A549 (cell line): ENCODE measurements at regions not wholly inside any gene's neighbourhood (a gene's known extent, or its start where the extent isn't known, plus 50 kb on each side); places are given as distances from the start of the nearest gene placed in this dataset.
A peak's percentile ranks its signal among the peaks of the same experiment; 100 is the strongest.
"Not testable (repeated sequence)": the region's sequence is repeated elsewhere in the genome, so short reads cannot be mapped to it uniquely, and the experiment has no call there.

ENCODE experiments used
- ATAC-seq, 2 experiments: fragments of 200-7000 bp in 1 of 2; fragments of >200 bp in 1 of 2; cut with Nextera tagmentation in 1 of 2; cut with Tn5 transposase in 1 of 2; 3 replicates each; pipeline versions ENCODE4 v1.8.0 to v1.9.1; 2018 to 2020; ENCODE audit warnings: mild to moderate bottlenecking in 1 of 2, moderate library complexity in 1 of 2
- CTCF ChIA-PET: fragments of 300-600 bp; sonication (Branson Sonifier 250); formaldehyde crosslinking; extraction: SDS; loops from one replicate; lab custom pipeline; 2021; ENCODE audit warnings: antibody characterized with exemption, inconsistent platforms; lab: Yijun Ruan, JAX
- POLR2A ChIA-PET: fragments of 350-600 bp; formaldehyde crosslinking; extraction: SDS; loops from one replicate; lab custom pipeline; 2021; ENCODE audit warnings: antibody characterized with exemption, inconsistent platforms; lab: Yijun Ruan, JAX
- DNase-seq, 2 experiments: peaks; one replicate each; pipeline versions ENCODE4 v3.0.0 to v3.0.0-alpha.2; 2011 to 2016; ENCODE audit warnings: low read depth in 1 of 2, low spot score in 1 of 2
- FAIRE-seq: peaks from 2 replicates; lab custom pipeline; 2011; peaks lifted over from hg19 to GRCh38; lab: Jason Lieb, UNC
- H3K27ac ChIP-seq, 2 experiments: fragments of >200 bp; sonication (Bioruptor Twin); formaldehyde crosslinking; 3 replicates each; pipeline ENCODE4 v1.5.1; 2016 to 2017
- H3K4me1 ChIP-seq: fragments of >200 bp; sonication (Bioruptor Twin); formaldehyde crosslinking; 3 replicates; pipeline ENCODE4 v1.6.1; 2016
- H3K4me2 ChIP-seq: fragments of >200 bp; sonication (Bioruptor Twin); formaldehyde crosslinking; 3 replicates; pipeline ENCODE4 v1.6.1; 2016
- H3K4me3 ChIP-seq: fragments of >200 bp; sonication (Bioruptor Twin); formaldehyde crosslinking; 3 replicates; pipeline ENCODE4 v1.5.1; 2016
- H3K9me3 ChIP-seq: fragments of >200 bp; sonication (Bioruptor Twin); formaldehyde crosslinking; 3 replicates; pipeline ENCODE4 v1.6.1; 2016
- CEBPB ChIP-seq, 2 experiments: fragments of >200 bp in 1 of 2; sonication (Bioruptor Twin) in 1 of 2; formaldehyde crosslinking in 1 of 2; IDR thresholded peaks; 2 replicates each; pipeline ENCODE4 v1.6.1; 2012 to 2016
- EP300 ChIP-seq, 2 experiments: fragments of >200 bp; sonication (Bioruptor Twin); formaldehyde crosslinking; IDR thresholded peaks; 2 replicates in 1 of 2; 3 replicates in 1 of 2; pipeline ENCODE4 v1.6.1; 2016 to 2017
- FOXS1 ChIP-seq: fragments of 250-450 bp; sonication (Bioruptor Pico); IDR thresholded peaks from 2 replicates; pipeline ENCODE4 v1.5.0; 2020; ENCODE audit warnings: mild to moderate bottlenecking, moderate library complexity
- HOXA7 ChIP-seq: fragments of 250-450 bp; sonication (Bioruptor Pico); IDR thresholded peaks from 2 replicates; pipeline ENCODE4 v1.5.0; 2020; ENCODE audit warnings: mild to moderate bottlenecking, moderate library complexity
- HOXB5 ChIP-seq: fragments of 250-450 bp; sonication (Bioruptor Pico); IDR thresholded peaks from 2 replicates; pipeline ENCODE4 v1.5.0; 2020; ENCODE audit warnings: mild to moderate bottlenecking, moderate library complexity
- KDM1A ChIP-seq: fragments of 200-600 bp; sonication (generic); IDR thresholded peaks from 2 replicates; pipeline ENCODE4 v1.6.1; 2016; ENCODE audit warnings: low read depth, mild to moderate bottlenecking
- MYC ChIP-seq: IDR thresholded peaks from 2 replicates; pipeline ENCODE4 v1.6.1; 2012; ENCODE audit warnings: mild to moderate bottlenecking, inconsistent platforms, low read length, improper control_type of control experiment, borderline replicate concordance
- PHF8 ChIP-seq: fragments of 200-600 bp; sonication (generic); IDR thresholded peaks from 2 replicates; pipeline ENCODE4 v1.6.1; 2016; ENCODE audit warnings: low read depth, mild to moderate bottlenecking, antibody characterized with exemption, moderate library complexity, borderline replicate concordance
- RAD21 ChIP-seq, 2 experiments: fragments of >200 bp in 1 of 2; sonication (Bioruptor Twin) in 1 of 2; formaldehyde crosslinking in 1 of 2; IDR thresholded peaks in 1 of 2; conservative IDR thresholded peaks in 1 of 2; 2 replicates in 1 of 2; 3 replicates in 1 of 2; pipeline ENCODE4 v1.6.1; 2012 to 2018; ENCODE audit warnings: inconsistent platforms in 1 of 2
- RARB ChIP-seq: fragments of 250-450 bp; sonication (Bioruptor Pico); IDR thresholded peaks from 2 replicates; pipeline ENCODE4 v1.8.0; 2021; ENCODE audit warnings: mild to moderate bottlenecking, moderate library complexity
- RFX5 ChIP-seq: fragments of 450-650 bp; IDR thresholded peaks from 2 replicates; pipeline ENCODE4 v1.7.1; 2014; ENCODE audit warnings: antibody characterized with exemption, mild to moderate bottlenecking, moderate library complexity
- SMC3 ChIP-seq: fragments of >200 bp; sonication (Bioruptor Twin); formaldehyde crosslinking; IDR thresholded peaks from 3 replicates; pipeline ENCODE4 v1.6.1; 2018; ENCODE audit warnings: inconsistent platforms
- ZNF302 ChIP-seq: fragments of 250-450 bp; sonication (Bioruptor Pico); IDR thresholded peaks from 2 replicates; pipeline ENCODE4 v1.9.0; 2021; ENCODE audit warnings: inconsistent platforms, mild to moderate bottlenecking, moderate library complexity
- ZSCAN20 ChIP-seq: fragments of 250-450 bp; sonication (Bioruptor Pico); IDR thresholded peaks from 2 replicates; pipeline ENCODE4 v1.8.0; 2022; ENCODE audit warnings: mild to moderate bottlenecking, moderate library complexity
- WGBS: methylation state at CpG from one replicate; pipeline ENCODE4 v1.1.6; 2017; ENCODE audit errors: missing lambda C conversion rate; 5-methylcytosine and 5-hydroxymethylcytosine counted together
- TF ChIP-seq, protein P1 (sequence below): fragments of 250-450 bp; sonication (Bioruptor Pico); IDR thresholded peaks from 2 replicates; pipeline ENCODE4 v1.5.0; 2020; ENCODE audit warnings: low read depth, mild to moderate bottlenecking, moderate library complexity
- TF ChIP-seq, protein P2 (sequence below): fragments of >200 bp; sonication (Bioruptor Twin); formaldehyde crosslinking; IDR thresholded peaks from 2 replicates; pipeline ENCODE4 v1.6.1; 2016
- TF ChIP-seq, protein P3 (sequence below): fragments of 150-350 bp; IDR thresholded peaks from 2 replicates; pipeline ENCODE4 v1.6.1; 2014; ENCODE audit warnings: low read depth, mild to moderate bottlenecking, low read length
- TF ChIP-seq, protein P4 (sequence below): fragments of >200 bp; sonication (Bioruptor Twin); formaldehyde crosslinking; IDR thresholded peaks from 3 replicates; pipeline ENCODE4 v1.5.1; 2016

GRCh38 chr16:80092681-80093080 is 448.1 kb upstream of the DYNLRB2 start:
- Histone ChIP-seq H3K4me1 (no peaks in the 10 kb centered on the region), H3K4me3 (no peak overlapping the region), H3K4me2 (no peak overlapping the region), H3K27ac (no peak overlapping the region), H3K9me3 (peaks cover 5% of the 10 kb centered on the region; the same call in 1 of the 3 replicates)
- FAIRE-seq (no peak), ATAC-seq (no peak), DNase-seq (no peak)
- 76% methylated on average over 4 of the region's 4 CpGs for WGBS
- TF ChIP-seq MYC (no peak), PHF8 (no peak), RFX5 (no peak)
- ChIA-PET CTCF (no interaction called here), POLR2A (no interaction called here)

DNA sequence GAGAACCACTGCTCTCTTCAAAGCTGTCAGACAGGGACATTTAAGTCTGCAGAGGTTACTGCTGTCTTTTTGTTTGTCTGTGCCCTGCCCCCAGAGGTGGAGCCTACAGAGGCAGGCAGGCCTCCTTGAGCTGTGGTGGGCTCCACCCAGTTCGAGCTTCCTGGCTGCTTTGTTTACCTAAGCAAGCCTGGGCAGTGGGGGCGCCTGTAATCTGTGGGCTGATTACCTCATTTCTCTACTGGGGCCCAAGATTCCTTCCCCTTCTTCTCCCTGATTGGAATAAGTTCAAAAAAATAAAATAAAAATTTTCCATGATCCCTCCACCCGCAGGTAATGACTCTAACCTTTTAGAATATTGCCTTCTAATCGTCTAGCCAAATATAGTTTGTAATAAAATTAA is 449.3 kb upstream of the DYNLRB2 start:
- H3K9me3 ChIP-seq, CTCF ChIA-PET, ATAC-seq, H3K27ac ChIP-seq, H3K4me1 ChIP-seq, FAIRE-seq, H3K4me2 ChIP-seq, H3K4me3 ChIP-seq, DNase-seq, POLR2A ChIA-PET: not testable (repeated sequence)
- 46% methylated on average over 4 of the region's 4 CpGs for WGBS

DNA sequence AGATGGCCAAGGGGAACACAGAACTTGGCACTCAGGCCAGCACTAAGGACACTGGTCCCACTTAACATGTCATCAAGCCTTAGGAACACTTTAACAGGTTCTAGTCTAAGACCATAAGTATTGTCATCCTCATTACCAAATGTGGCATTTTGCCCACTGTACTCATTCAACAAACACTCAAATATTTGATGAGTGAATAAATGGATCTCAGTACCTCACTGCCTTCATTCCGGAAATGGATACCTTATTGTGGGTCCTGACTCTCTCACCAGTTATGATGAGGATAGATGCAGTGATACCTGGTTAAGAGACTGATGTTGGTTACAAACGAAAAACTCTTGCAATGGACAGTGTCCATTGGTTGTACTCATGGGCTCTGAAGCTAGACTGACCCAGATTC is 455.2 kb upstream of the DYNLRB2 start:
- no peak for ATAC-seq
- peaks cover 10% of the 10 kb centered on the region; the same call in 2 of the 3 replicates for H3K4me1 ChIP-seq
- H3K4me3 ChIP-seq, result no peak overlapping the region
- H3K27ac ChIP-seq, result no peak overlapping the region
- TF ChIP-seq HOXB5 (no peak), RAD21 (conservative IDR thresholded peaks at IDR 0.05 in 1 of 2, IDR thresholded peaks at IDR 0.05 in 1 of 2) (no peak), SMC3 (no peak), FOXS1 (CRISPR knock-in tag) (no peak), ZNF302 (CRISPR knock-in tag) (no peak), EP300 (IDR thresholded peaks at IDR 0.05) (no peak), KDM1A (no peak), RFX5 (no peak), CEBPB (IDR thresholded peaks at IDR 0.05) (no peak), HOXA7 (CRISPR knock-in tag) (no peak), RARB (CRISPR knock-in tag) (no peak)
- TF ChIP-seq, protein P1, sequence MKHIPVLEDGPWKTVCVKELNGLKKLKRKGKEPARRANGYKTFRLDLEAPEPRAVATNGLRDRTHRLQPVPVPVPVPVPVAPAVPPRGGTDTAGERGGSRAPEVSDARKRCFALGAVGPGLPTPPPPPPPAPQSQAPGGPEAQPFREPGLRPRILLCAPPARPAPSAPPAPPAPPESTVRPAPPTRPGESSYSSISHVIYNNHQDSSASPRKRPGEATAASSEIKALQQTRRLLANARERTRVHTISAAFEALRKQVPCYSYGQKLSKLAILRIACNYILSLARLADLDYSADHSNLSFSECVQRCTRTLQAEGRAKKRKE (CRISPR knock-in tag), result no peak
- TF ChIP-seq, protein P2, sequence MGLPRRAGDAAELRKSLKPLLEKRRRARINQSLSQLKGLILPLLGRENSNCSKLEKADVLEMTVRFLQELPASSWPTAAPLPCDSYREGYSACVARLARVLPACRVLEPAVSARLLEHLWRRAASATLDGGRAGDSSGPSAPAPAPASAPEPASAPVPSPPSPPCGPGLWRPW, result no peak
- TF ChIP-seq, protein P3, sequence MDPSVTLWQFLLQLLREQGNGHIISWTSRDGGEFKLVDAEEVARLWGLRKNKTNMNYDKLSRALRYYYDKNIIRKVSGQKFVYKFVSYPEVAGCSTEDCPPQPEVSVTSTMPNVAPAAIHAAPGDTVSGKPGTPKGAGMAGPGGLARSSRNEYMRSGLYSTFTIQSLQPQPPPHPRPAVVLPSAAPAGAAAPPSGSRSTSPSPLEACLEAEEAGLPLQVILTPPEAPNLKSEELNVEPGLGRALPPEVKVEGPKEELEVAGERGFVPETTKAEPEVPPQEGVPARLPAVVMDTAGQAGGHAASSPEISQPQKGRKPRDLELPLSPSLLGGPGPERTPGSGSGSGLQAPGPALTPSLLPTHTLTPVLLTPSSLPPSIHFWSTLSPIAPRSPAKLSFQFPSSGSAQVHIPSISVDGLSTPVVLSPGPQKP, result no peak
- no peak for DNase-seq
- 36% methylated on average over 2 of the region's 2 CpGs for WGBS
- ChIA-PET POLR2A (no interaction called here), CTCF (interaction anchor here (0.9 to 1.6 kb wide), 3 partner anchors 11 to 325 kb away, joined by 3 to 5 read pairs (median 3); no protein-coding TSS in a partner anchor)
- FAIRE-seq, result no peak
- H3K9me3 ChIP-seq, result no peaks in the 10 kb centered on the region
- no peak overlapping the region for H3K4me2 ChIP-seq

- ChIA-PET CTCF (interaction anchor here (0.6 to 2.3 kb wide), 27 partner anchors 8 to 889 kb away, joined by 3 to 8 read pairs (median 3); no protein-coding TSS in a partner anchor), POLR2A (no interaction called here)
- no peak overlapping the region for H3K4me3 ChIP-seq
- no peaks in the 10 kb centered on the region for H3K9me3 ChIP-seq
- WGBS, result 39% methylated on average over 5 of the region's 5 CpGs
- 0 out of 3 replicates have a peak overlapping the region, but pooled peaks have one; percentile 8 for H3K4me2 ChIP-seq
- no peak for TF ChIP-seq ZSCAN20 (CRISPR knock-in tag)
- TF ChIP-seq RAD21 (conservative IDR thresholded peaks at IDR 0.05 in 1 of 2, IDR thresholded peaks at IDR 0.05 in 1 of 2), result peak; percentile 90 to 91
- TF ChIP-seq, protein P4, sequence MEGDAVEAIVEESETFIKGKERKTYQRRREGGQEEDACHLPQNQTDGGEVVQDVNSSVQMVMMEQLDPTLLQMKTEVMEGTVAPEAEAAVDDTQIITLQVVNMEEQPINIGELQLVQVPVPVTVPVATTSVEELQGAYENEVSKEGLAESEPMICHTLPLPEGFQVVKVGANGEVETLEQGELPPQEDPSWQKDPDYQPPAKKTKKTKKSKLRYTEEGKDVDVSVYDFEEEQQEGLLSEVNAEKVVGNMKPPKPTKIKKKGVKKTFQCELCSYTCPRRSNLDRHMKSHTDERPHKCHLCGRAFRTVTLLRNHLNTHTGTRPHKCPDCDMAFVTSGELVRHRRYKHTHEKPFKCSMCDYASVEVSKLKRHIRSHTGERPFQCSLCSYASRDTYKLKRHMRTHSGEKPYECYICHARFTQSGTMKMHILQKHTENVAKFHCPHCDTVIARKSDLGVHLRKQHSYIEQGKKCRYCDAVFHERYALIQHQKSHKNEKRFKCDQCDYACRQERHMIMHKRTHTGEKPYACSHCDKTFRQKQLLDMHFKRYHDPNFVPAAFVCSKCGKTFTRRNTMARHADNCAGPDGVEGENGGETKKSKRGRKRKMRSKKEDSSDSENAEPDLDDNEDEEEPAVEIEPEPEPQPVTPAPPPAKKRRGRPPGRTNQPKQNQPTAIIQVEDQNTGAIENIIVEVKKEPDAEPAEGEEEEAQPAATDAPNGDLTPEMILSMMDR, result peak; percentile 61
- TF ChIP-seq SMC3, result peak; percentile 86
- ATAC-seq, result peak; percentile 97 to 100
- peak; percentile 46 to 75 for DNase-seq
- H3K27ac ChIP-seq, result peak overlapping the region; percentile 43 to 55; a peak in 5 of 6 replicates
- H3K4me1 ChIP-seq, result peaks cover 10% of the 10 kb centered on the region; the same call in 2 of the 3 replicates
- FAIRE-seq, result no peak
Measured at GRCh38 chr16:80084614-80085013, 456.2 kb upstream of the DYNLRB2 start.
